ACHN (cell line): ENCODE measurements at regions not wholly inside any gene's neighbourhood (a gene's known extent, or its start where the extent isn't known, plus 50 kb on each side); places are given as distances from the start of the nearest gene placed in this dataset.
A peak's percentile ranks its signal among the peaks of the same experiment; 100 is the strongest.
"Not testable (repeated sequence)": the region's sequence is repeated elsewhere in the genome, so short reads cannot be mapped to it uniquely, and the experiment has no call there.

Experiments
- DNase-seq: peaks from one replicate; pipeline ENCODE4 v3.0.0-alpha.2; 2015
- in situ Hi-C: cut with HindIII; loops from 2 replicates; pipeline ENCODE4 v1.10.0; 2017; ENCODE audit warnings: low sequenced_read_pairs, low pct_ligation_motif_present, low pct_unique_long_range_greater_than_20kb

DNA sequence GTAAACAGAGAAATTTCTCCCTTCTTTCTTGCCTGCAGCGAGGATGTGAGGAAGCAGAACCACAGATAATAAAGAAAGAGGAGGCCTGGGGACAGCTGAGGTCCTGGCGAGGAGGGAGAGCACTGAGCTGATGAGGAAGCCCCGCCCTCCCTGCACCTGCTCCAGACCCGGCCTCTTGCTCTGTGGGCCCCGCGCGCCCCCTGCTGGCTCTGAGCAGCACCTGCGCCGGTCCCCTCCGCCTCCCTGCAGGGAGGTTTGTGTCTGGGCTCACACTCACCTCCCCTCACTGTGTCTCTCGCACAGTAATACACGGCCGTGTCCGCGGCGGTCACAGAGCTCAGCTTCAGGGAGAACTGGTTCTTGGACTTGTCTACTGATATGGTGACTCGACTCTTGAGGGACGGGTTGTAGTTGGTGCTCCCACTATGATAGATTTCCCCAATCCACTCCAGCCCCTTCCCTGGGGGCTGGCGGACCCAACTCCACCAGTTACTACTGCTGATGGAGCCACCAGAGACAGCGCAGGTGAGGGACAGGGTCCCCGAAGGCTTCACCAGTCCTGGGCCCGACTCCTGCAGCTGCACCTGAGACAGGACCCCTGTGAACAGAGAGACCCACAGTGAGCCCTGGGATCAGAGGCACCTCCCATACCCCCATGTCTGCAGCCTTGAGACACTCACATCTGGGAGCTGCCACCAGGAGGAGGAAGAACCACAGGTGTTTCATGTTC is 485.4 kb downstream of the TMEM121 start:
- DNase-seq: peak; percentile 52
- in situ Hi-C loops: not testable (repeated sequence)

DNA sequence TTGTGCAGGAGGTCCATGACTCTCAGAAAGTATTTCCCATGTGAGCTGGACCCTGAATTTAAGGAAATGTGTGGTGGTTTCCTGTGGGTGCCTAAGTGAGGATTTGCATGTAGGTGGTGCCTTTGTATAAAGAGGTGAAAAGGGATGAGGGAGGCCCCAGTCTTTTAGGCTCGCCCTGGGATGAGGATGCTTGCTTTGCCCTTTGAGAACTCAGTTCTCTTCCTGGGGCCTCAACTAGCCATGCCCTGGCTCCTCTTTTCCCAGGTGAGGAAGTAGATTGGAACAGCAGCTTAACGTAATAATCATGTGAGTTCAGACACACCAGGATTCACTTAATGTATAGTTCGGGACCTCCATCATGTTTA is 486.0 kb downstream of the TMEM121 start:
- in situ Hi-C loops, DNase-seq: not testable (repeated sequence)

- no peak for DNase-seq
- in situ Hi-C loops: no loop called here
These were observed 487.5 kb downstream of the TMEM121 start for GRCh38 chr14:106013879-106014376.

- in situ Hi-C loops, DNase-seq: not testable (repeated sequence)
These were observed 491.6 kb downstream of the TMEM121 start for GRCh38 chr14:106017952-106018351.

DNA sequence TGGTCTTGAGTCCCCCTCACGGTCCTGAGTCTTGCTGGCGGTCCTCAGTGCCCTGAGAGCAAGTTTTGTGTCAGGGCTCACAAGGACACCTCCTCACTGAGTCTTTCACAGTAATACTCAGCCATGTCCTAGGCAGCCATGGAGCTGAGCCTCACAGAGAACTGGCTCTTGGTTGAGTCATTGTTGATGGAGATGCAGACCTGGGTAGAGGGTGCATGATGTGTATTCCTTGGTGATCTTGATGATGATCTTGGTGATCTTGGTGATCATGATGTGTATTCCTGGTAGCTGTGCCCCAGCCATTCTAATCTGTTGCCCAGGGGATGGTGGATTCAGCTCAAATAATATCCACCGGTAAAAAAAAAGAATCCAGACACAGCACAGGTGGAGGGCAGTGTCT is 495.4 kb downstream of the TMEM121 start:
- in situ Hi-C loops: no loop called here
- no peak for DNase-seq

- DNase-seq, in situ Hi-C loops: not testable (repeated sequence)
These were observed 496.3 kb downstream of the TMEM121 start for GRCh38 chr14:106022648-106023047.

- in situ Hi-C loops: no loop called here
- no peak for DNase-seq
These were observed 497.0 kb downstream of the TMEM121 start for GRCh38 chr14:106023411-106023810.

GRCh38 chr14:106024983-106025604 is 498.7 kb downstream of the TMEM121 start:
- in situ Hi-C loops: no loop called here
- DNase-seq: no peak

DNA sequence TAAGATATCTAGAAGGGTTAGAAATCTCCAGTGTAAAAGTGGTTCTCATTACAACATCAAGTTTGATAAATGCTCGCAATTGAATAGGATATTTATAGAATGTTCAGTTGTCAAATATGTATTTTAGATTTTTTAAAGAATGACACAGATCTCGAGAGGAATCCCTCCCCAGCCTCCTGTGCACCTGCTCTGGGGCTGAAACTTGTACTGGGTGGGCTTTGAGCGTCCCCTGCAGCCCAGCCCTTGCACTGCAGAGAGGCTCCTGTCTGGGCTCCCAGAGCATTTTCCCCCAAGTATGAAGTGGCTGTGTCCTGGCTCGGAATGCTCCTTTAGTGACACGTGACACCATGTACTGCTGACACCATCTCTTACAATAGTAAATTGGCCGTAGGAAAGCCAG is 499.6 kb downstream of the TMEM121 start:
- in situ Hi-C loops: no loop called here
- no peak for DNase-seq

DNA sequence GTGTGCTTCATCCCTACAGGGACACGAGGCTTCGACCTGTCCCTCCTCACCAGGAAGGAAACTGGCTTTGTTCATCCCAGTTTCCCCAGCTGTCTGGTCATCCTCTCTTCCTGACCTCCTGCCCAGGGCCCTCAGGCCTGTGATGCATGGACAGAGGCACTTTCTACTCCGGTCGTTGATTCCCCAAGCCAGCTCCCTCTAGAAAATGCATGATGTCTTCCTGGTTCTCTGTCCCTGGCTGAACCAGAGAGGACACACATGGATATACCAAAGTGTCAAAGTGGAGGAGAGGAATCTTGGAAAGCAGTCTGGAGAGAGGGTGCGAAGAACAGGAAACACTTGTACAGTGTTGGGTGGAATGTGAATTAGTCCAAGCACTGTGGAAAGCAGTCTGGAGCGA is 501.4 kb downstream of the TMEM121 start:
- in situ Hi-C loops, DNase-seq: not testable (repeated sequence)

DNA sequence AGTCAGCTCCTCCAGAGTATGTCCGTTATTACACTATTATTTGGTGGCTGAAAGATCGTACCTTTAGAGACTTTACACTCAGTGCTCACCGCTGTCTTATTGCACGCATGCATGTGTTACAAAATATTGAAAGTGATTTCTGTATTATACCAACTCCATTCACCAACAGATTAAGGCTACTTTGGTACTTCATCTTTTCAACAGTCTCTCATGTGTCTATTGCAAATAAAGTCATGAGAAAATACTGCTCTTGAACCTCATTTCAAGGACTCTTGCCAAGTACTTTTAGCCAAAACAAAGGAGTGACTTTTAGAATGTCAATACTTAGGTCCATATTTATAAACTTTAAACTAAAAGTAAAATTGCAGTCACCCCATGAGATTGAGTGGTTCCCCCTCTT is 503.6 kb downstream of the TMEM121 start:
- in situ Hi-C loops: no loop called here
- DNase-seq: no peak

DNA sequence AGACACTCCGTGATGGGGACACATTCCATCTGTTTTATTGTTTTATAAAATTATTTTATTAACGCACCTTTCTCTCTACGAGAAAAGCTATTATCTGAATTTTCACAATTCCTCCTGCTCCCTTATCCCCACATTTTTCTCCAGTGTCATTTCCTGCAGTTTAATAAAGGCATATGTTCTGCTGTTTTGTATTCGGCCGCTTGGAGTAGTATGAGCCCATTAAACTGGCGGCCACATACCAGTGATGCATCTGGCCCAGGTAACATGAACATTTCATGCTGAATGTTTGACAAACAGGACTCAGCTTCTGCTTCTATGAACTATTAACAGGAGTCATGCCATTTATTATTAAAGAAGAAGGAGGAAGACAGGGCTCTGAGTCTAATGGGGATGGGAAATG is 511.0 kb downstream of the TMEM121 start:
- in situ Hi-C loops: no loop called here
- no peak for DNase-seq

DNA sequence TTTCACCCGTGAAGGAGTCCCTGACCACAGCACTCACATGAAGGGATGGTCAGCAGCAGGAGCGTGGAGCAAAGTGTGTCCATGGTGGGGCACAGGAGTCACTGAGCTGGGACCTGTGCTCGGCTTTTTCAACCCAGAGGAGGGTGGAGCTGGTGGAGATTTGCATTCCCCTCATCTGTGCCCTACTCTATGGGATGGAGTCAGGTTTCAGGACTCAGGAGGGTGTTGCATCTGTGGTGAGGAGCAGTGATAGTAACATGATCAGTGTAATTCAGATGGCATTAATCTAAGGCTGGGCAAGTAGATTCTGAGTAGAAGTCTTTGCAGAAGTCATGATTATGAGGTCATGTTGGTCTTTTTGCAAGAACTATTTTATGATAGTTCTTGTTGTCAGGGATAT is 511.9 kb downstream of the TMEM121 start:
- DNase-seq: no peak
- in situ Hi-C loops: no loop called here

DNA sequence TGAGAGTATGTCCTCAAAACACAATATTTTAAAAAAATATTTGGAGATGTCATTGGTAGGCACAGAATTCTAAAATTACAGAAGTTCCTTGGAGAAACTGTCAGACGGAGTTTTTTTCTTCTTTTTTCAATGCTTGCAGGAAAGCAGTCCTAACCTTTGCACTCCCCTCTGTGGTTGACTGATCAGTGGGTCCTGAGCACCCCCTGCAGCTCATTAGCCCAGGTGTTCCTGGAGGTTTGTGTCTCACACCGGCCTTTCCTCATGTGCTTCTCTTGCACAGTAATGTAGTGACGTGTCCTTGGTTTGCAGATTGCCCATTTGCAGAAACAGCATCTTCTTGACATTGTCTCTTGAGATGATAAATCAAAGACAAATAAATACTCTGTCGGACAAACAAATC is 513.0 kb downstream of the TMEM121 start:
- DNase-seq: no peak
- in situ Hi-C loops: no loop called here

- in situ Hi-C loops: no loop called here
These were observed 518.1 kb downstream of the TMEM121 start for GRCh38 chr14:106044515-106044914.

DNA sequence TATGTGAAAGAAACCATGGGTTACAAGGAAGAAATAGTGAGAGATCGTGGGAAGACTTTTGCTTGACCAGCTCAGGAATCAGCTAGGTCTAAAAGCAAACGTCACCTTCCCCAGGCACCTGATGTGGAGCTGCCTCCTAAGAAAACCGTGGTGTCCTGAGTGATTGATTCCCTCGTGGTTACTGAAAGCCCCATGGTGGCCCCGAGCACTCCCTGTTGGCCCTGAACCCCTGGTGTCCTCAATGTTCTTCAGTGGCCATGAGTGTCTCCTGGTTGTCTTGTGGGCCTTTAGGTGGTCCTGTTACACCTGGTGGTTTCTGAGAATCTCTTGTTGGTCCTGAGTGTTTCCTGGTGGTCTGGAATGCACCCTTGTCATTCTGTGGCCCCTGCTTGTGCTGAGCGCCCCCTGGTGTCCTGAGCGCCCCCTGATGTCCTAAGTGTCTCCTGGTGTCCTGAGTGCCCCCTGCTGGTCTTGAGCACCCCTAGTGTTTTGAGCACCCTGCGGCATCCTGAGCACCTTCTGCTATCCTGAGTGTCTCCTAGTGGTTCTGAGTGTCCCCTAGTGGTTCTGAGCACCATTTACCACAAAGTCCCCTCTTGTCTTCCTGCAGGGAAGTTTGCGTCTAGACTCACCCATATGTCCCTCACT is 518.7 kb downstream of the TMEM121 start:
- peak; percentile 53 for DNase-seq
- in situ Hi-C loops: no loop called here

More at GRCh38 chr14:106044515-106044914, 518.1 kb downstream of the TMEM121 start:
- no peak for DNase-seq

DNA sequence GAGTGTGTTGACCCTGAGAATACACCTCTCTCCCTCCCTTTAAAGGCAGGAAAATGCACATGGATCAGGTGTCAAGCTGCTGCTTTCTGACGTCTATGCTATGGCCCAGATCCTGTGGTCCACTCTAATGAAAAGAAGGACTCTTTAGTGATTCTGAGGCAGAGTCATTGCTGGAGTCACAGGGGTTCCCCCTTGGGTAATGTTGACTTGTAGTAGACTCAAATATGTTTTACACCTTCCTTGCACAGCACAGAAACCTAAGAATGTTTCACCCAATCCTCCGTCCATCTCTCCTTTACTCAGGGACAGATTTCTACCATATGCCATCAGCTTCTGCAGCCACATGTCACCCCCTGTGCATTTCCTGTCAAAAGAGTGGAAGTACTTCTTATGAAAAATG is 525.4 kb downstream of the TMEM121 start:
- in situ Hi-C loops: no loop called here
- no peak for DNase-seq

GRCh38 chr14:106055289-106055688 is 528.9 kb downstream of the TMEM121 start:
- in situ Hi-C loops: no loop called here
- no peak for DNase-seq

GRCh38 chr14:106058342-106058741 is 532.0 kb downstream of the TMEM121 start:
- in situ Hi-C loops: no loop called here
- DNase-seq: no peak
